Neural cell (in vitro differentiated cells): ENCODE measurements at regions not wholly inside any gene's neighbourhood (a gene's known extent, or its start where the extent isn't known, plus 50 kb on each side); places are given as distances from the start of the nearest gene placed in this dataset.

Experiments
- H2AFZ ChIP-seq: fragments of 200-600, 300-800 bp; sonication (generic), shearing (Covaris generic); 2 replicates; pipeline ENCODE4 v1.6.0; 2014; ENCODE audit warnings: low read depth, mild to moderate bottlenecking, antibody characterized with exemption, low read length, moderate library complexity
- H3F3A ChIP-seq: fragments of 200-600 bp; shearing (Covaris generic); 2 replicates; pipeline ENCODE4 v1.6.1; 2016; ENCODE audit warnings: mild to moderate bottlenecking, moderate library complexity, mixed read lengths, antibody characterized with exemption, low read length; ENCODE audit not compliant: insufficient read depth, poor library complexity, severe bottlenecking
- H3K27ac ChIP-seq: fragments of 200-600, 300-800 bp; sonication (generic), shearing (Covaris generic); 2 replicates; pipeline ENCODE4 v1.5.1; 2014; ENCODE audit warnings: mild to moderate bottlenecking, low read length, moderate library complexity
- H3K27me3 ChIP-seq: fragments of 300-800, 200-600 bp; sonication (generic), shearing (Covaris generic); 2 replicates; pipeline ENCODE4 v1.6.0; 2014; ENCODE audit warnings: mild to moderate bottlenecking, low read depth, low read length, moderate library complexity; ENCODE audit not compliant: insufficient read depth
- H3K36me3 ChIP-seq: fragments of 300-800, 200-600 bp; sonication (generic), shearing (Covaris generic); 2 replicates; pipeline ENCODE4 v1.5.1; 2014; ENCODE audit warnings: mild to moderate bottlenecking, antibody characterized with exemption, low read length, moderate library complexity; ENCODE audit not compliant: insufficient read depth
- H3K4me2 ChIP-seq: fragments of 300-800, 200-600 bp; sonication (generic), shearing (Covaris generic); 2 replicates; pipeline ENCODE4 v1.6.0; 2014; ENCODE audit warnings: mild to moderate bottlenecking, low read length
- H3K4me3 ChIP-seq: fragments of 300-800, 200-600 bp; sonication (generic), shearing (Covaris generic); 2 replicates; pipeline ENCODE4 v1.5.1; 2014; ENCODE audit warnings: mild to moderate bottlenecking, low read length, moderate library complexity
- H3K79me2 ChIP-seq: fragments of 200-600 bp; shearing (Covaris generic); replicated peaks from 2 replicates; pipeline ENCODE4 v1.6.0; 2014; ENCODE audit warnings: mild to moderate bottlenecking, low read length, moderate library complexity; ENCODE audit not compliant: insufficient read depth
- H3K9ac ChIP-seq: fragments of 300-800, 200-600 bp; sonication (generic), shearing (Covaris generic); 2 replicates; pipeline ENCODE4 v1.6.1; 2016; ENCODE audit warnings: mild to moderate bottlenecking, low read length, mixed read lengths
- H3K9me2 ChIP-seq: fragments of 200-600 bp; shearing (Covaris generic); 2 replicates; pipeline ENCODE4 v1.6.1; 2016; ENCODE audit warnings: mild to moderate bottlenecking, low read length, mixed read lengths; ENCODE audit not compliant: insufficient read depth
- H3K9me3 ChIP-seq: fragments of 200-600, 300-800 bp; sonication (generic), shearing (Covaris generic); 2 replicates; pipeline ENCODE4 v1.6.1; 2016; ENCODE audit warnings: mild to moderate bottlenecking, mixed run types, low read length, moderate library complexity, mixed read lengths
- H4K20me1 ChIP-seq: fragments of 200-600 bp; shearing (Covaris generic); 2 replicates; pipeline ENCODE4 v1.6.1; 2016; ENCODE audit warnings: mild to moderate bottlenecking, mixed run types; ENCODE audit not compliant: insufficient read depth
- CTCF ChIP-seq: fragments of 450-650 bp; IDR thresholded peaks from 2 replicates; pipeline ENCODE4 v1.5.1; 2014; ENCODE audit warnings: antibody characterized with exemption, mild to moderate bottlenecking, moderate library complexity; ENCODE audit not compliant: poor library complexity, severe bottlenecking
- EP300 ChIP-seq: fragments of 450-650 bp; conservative IDR thresholded peaks from 2 replicates; pipeline ENCODE4 v1.6.1; 2014; ENCODE audit warnings: antibody characterized with exemption, mild to moderate bottlenecking, moderate library complexity; ENCODE audit not compliant: poor library complexity, severe bottlenecking
- EZH2 ChIP-seq: fragments of 200-600, 300-800 bp; shearing (Covaris generic), sonication (generic); IDR thresholded peaks from 2 replicates; pipeline ENCODE4 v1.6.1; 2014; ENCODE audit warnings: antibody characterized with exemption, low read length, borderline replicate concordance, mild to moderate bottlenecking; ENCODE audit not compliant: insufficient read depth, poor library complexity, severe bottlenecking
- MXI1 ChIP-seq: fragments of 450-650 bp; conservative IDR thresholded peaks from 2 replicates; pipeline ENCODE4 v1.6.1; 2014; ENCODE audit warnings: antibody characterized with exemption, mild to moderate bottlenecking; ENCODE audit not compliant: poor library complexity, severe bottlenecking
- POLR2AphosphoS5 ChIP-seq: IDR thresholded peaks from 2 replicates; pipeline ENCODE4 v1.6.1; 2012
- RAD21 ChIP-seq: fragments of 450-650 bp; conservative IDR thresholded peaks from 2 replicates; pipeline ENCODE4 v1.6.1; 2014; ENCODE audit warnings: antibody characterized with exemption, mild to moderate bottlenecking, moderate library complexity
- REST ChIP-seq: IDR thresholded peaks from 2 replicates; pipeline ENCODE4 v1.6.1; 2012; ENCODE audit warnings: borderline replicate concordance
- SMC3 ChIP-seq: fragments of 450-650 bp; conservative IDR thresholded peaks from 2 replicates; pipeline ENCODE4 v1.6.1; 2014; ENCODE audit warnings: antibody characterized with exemption, mild to moderate bottlenecking, moderate library complexity; ENCODE audit not compliant: poor library complexity
- TAF1 ChIP-seq: IDR thresholded peaks from 2 replicates; pipeline ENCODE4 v1.6.1; 2012; ENCODE audit warnings: low read depth

GRCh38 chr2:226550801-226551200, 248.8 kb downstream of the IRS1 start:
- Histone ChIP-seq H3K9me3 (no peaks in the 10 kb centered on the region), H3K27me3 (no peaks in the 10 kb centered on the region), H3K36me3 (no peaks in the 10 kb centered on the region), H3K27ac (no peak overlapping the region), H3K4me2 (no peak overlapping the region), H3F3A (no peaks in the 10 kb centered on the region), H2AFZ (no peak overlapping the region), H4K20me1 (no peaks in the 10 kb centered on the region), H3K9me2 (no peaks in the 10 kb centered on the region), H3K9ac (no peak overlapping the region), H3K79me2 (no peaks in the 10 kb centered on the region), H3K4me3 (no peak overlapping the region)
- TF ChIP-seq CTCF, result no peak

- no peak overlapping the region for H2AFZ ChIP-seq
- H3K4me3 ChIP-seq, result no peak overlapping the region
- no peaks in the 10 kb centered on the region for H3K27me3 ChIP-seq
- H3K9me3 ChIP-seq, result no peaks in the 10 kb centered on the region
- H3K36me3 ChIP-seq, result no peaks in the 10 kb centered on the region
- no peaks in the 10 kb centered on the region for H3K9me2 ChIP-seq
- no peak overlapping the region for H3K27ac ChIP-seq
- no peaks in the 10 kb centered on the region for H3F3A ChIP-seq
- no peak overlapping the region for H3K4me2 ChIP-seq
- no peak overlapping the region for H3K9ac ChIP-seq
- TF ChIP-seq EP300 (no peak), RAD21 (no peak), POLR2AphosphoS5 (no peak), SMC3 (no peak), EZH2 (no peak), TAF1 (no peak), REST (no peak), MXI1 (no peak), CTCF (no peak)
- no peaks in the 10 kb centered on the region for H3K79me2 ChIP-seq
- H4K20me1 ChIP-seq, result no peaks in the 10 kb centered on the region
Observed at GRCh38 chr2:226548732-226549131, 250.9 kb downstream of the IRS1 start.
